GM21717 (cell line): ENCODE measurements at regions not wholly inside any gene's neighbourhood (a gene's known extent, or its start where the extent isn't known, plus 50 kb on each side); places are given as distances from the start of the nearest gene placed in this dataset.
"Not testable (repeated sequence)": the region's sequence is repeated elsewhere in the genome, so short reads cannot be mapped to it uniquely, and the experiment has no call there.

Source experiments
- ATAC-seq: cut with Tn5 transposase; IDR thresholded peaks from one replicate; pipeline ENCODE4 v1.9.1; 2021; ENCODE audit warnings: mild to moderate bottlenecking, moderate library complexity; ENCODE audit not compliant: unreplicated experiment

- ATAC-seq, result no peak
Measured at GRCh38 chr1:96116731-96117130, 604.9 kb upstream of the PTBP2 start.

DNA sequence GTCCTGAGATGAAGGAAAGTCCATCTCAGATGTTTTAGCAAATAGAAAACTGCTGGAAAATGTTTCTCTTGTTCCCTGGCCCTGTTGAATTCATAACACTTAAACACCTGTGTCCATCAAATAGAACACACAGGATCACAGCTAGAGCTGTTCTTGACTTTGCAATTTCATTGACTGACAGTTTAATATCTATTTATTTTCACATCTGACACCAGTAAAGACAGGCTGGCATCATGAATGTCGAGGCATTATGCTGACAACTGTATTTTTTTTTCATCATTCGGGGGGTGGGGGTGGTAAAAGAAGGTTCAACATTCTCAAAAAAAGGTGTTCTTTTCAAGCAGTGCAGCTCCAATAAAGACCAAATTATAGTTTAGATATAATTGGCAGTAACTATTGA is 591.2 kb upstream of the PTBP2 start:
- ATAC-seq, result no peak

- no peak for ATAC-seq
Measured at GRCh38 chr1:96144636-96145035, 576.9 kb upstream of the PTBP2 start.

- ATAC-seq, result no peak
Measured at GRCh38 chr1:96145492-96145891, 576.1 kb upstream of the PTBP2 start.

- ATAC-seq, result not testable (repeated sequence)
Measured at GRCh38 chr1:96152957-96153356, 568.6 kb upstream of the PTBP2 start.

GRCh38 chr1:96157101-96157500 is 564.5 kb upstream of the PTBP2 start:
- no peak for ATAC-seq

DNA sequence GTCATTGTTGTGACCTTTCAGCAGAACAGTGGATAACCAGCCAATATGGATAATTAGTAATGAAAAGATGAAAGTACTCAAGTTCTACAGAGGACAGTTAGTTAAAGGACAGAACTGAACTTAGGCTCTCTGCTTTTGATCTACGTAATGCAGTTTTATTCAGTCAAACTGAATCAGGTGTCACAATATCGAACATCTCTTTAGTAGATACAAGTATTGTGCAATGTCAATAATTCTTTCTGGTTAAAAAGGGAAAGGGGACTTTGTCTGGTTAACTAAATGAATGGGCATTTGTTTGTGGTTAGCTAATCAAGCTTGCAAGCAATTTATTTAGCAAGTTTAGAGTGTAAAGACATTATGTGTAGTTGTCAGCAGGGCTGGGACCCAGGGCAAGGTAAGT is 562.2 kb upstream of the PTBP2 start:
- no peak for ATAC-seq

DNA sequence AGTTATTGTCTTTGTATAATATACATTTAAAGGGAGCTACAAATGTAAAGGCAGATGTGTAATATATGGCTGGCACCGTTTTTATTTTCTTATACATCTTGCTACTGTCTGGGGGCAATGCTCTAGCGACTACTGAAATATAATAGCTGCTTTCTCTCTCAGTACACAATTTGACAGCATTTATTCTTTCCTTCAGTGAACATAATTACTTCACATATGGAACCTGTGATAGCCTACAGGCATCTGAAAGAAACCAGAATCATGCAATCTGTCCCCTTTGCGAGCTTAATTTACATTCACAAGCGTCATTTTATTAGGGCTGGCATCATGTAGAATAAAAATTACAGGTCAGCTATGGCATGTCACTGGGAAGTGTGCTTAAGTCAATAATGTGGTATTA is 557.5 kb upstream of the PTBP2 start:
- ATAC-seq, result no peak

DNA sequence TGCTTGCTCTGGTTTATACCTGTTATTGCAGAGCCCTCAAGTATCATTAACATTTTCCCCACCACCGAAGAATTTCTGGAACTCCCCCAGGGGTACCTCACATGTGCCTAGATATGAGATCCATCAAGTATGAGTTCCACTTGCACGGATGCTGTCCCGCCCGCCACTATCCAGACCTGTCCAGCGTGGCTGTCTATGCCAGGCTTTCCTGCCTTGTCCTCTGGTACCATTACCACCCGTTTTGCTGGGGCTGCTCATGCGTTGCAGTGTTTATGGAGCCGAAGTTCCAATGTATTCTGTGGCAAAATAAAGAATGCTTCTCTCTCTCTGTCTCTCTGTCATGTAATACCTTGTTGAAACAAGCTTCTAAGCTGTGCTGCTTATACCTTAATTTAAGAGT is 543.5 kb upstream of the PTBP2 start:
- ATAC-seq, result no peak

- no peak for ATAC-seq
Measured at GRCh38 chr1:96183485-96183884, 538.1 kb upstream of the PTBP2 start.

- no peak for ATAC-seq
Measured at GRCh38 chr1:96183928-96184327, 537.7 kb upstream of the PTBP2 start.

GRCh38 chr1:96185181-96185580 is 536.4 kb upstream of the PTBP2 start:
- ATAC-seq, result no peak

DNA sequence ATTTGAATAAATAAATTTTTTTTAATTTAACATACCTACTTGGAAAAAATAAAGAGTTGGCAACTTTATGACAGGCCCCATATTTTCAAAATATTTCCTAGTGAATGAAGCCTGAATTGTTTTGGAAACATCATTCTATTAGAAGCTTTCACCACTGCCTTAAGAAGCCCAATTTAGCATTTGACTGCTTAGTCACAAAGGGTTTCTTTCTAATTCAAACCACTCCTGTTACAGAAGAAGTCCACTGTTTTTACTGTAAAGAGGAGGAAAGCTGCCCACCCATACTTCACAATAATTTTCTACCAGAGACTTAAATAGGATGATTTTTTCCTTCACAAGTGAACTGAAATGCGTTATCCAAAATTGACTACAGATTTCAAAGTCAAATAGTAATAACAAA is 534.6 kb upstream of the PTBP2 start:
- ATAC-seq, result no peak

GRCh38 chr1:96191165-96191564 is 530.4 kb upstream of the PTBP2 start:
- ATAC-seq, result no peak

DNA sequence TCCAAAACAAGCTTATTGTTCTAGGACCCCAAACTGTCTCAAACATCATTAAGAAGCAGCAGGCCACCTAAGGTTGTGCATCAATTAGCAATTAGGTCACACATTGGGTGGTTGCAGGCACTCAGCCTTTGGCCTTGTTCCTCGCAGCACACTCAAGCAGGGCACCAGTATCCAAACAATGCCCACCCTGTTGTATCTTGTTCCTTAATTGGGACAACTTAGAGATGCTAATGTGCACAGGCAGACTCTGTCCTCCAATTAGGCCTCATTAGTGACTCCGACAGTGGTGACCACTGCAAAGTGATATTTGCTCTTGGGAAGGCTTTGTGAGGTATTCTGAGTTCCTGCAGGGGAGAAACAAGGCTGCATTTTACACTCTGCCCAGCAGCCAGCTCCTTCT is 515.1 kb upstream of the PTBP2 start:
- no peak for ATAC-seq

GRCh38 chr1:96207936-96208335 is 513.6 kb upstream of the PTBP2 start:
- ATAC-seq, result no peak

DNA sequence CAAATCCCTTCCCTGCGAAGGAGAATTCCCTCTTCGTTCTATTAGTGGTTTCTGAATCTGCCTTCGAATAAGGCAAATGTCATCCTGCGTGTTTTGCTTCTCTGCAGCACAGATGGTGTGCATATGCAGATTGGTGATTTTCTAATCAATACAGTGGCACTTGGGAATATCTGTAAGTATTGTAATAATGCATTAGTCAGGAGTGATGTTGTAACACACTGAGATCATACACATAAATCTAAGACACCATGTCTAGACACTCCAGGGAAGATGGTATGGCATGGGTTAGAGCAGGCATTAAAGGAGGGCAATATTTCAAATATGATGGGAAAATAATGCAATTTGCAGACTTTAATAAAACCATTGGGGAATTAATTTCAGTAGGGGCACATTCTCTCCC is 513.2 kb upstream of the PTBP2 start:
- ATAC-seq, result no peak

GRCh38 chr1:96210054-96210453 is 511.5 kb upstream of the PTBP2 start:
- ATAC-seq, result no peak

DNA sequence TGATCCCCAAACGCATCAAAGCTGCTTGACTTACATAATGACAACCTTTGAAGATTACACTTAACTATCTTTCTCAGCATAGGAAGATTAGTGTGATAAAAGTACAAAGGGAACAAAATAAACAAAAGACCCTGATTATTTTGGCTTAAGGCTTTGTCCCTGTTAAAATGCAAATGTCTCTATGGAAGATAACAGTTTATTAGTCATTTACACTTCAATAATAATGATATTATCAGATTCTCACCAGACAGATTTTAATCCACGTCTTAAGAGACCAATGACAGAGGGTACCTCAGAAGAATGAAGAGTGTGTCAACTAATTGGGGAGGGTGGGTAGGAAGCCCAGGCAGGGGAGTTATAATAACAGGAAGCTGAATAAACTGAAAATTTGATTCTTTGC is 510.4 kb upstream of the PTBP2 start:
- ATAC-seq, result no peak

- ATAC-seq, result no peak
Measured at GRCh38 chr1:96214982-96215381, 506.6 kb upstream of the PTBP2 start.

DNA sequence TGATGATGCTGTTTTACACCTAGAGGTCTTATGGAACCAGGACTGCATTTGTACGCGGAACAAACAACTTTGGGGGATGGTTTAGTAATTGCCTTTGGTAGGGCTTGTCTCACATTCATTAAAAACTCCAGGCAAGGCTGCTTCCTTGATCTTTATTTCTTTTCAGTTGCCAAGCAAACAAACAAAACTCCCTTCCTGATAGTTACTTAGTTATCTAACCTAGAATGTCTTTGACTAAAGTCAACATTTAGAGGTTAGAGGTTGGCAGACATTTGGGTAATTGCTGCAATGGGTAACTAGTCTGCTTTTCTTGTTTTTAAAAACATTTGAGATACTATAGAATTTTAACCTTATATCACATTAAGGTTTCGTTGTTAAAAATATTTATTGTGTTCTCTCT is 500.9 kb upstream of the PTBP2 start:
- no peak for ATAC-seq

DNA sequence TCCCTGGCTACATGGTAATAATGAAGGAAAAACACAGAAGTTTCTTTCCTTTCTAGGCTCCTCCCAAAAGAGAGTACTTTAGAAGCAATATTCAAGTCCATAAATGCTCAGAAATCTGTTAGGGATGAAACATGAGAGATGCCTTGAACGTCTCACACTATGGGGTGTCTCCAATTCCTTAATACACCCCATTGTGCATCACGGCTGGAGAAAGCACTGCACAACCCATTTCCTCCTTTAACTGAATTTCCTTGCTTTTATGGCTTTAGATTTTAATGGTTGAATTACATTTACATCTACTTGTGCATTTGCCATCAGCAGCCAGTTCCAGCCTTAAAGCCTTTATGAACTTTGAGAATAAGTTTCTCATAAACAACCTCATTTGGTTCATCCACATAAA is 498.9 kb upstream of the PTBP2 start:
- ATAC-seq, result no peak

DNA sequence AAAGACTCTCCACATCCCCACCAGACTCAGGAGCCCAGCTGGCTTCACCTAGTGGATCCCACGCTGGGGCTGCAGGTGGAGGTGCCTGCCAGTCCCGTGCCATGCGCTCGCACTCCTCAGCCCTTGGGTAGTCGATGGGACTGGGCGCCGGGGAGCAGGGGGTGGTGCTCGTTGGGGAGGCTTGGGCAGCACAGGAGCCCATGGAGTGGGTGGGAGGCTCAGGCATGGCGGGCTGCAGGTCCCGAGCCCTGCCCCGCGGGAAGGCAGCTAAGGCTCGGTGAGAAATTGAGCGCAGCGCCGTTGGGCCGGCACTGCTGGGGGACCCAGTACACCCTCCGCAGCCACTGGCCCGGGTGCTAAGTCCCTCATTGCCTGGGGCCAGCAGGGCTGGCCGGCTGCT is 497.4 kb upstream of the PTBP2 start:
- ATAC-seq, result not testable (repeated sequence)

- no peak for ATAC-seq
Measured at GRCh38 chr1:96233422-96233821, 488.2 kb upstream of the PTBP2 start.
